GM10266 (cell line): ENCODE measurements at regions not wholly inside any gene's neighbourhood (a gene's known extent, or its start where the extent isn't known, plus 50 kb on each side); places are given as distances from the start of the nearest gene placed in this dataset.
"Not testable (repeated sequence)": the region's sequence is repeated elsewhere in the genome, so short reads cannot be mapped to it uniquely, and the experiment has no call there.

Source experiments
- DNase-seq: peaks from one replicate; pipeline ENCODE4 v3.0.0; 2012; ENCODE audit errors: extremely low spot score
- TF ChIP-seq, protein P1 (sequence below): IDR thresholded peaks from 2 replicates; pipeline ENCODE4 v1.5.1; 2012; ENCODE audit warnings: mild to moderate bottlenecking, low read depth; ENCODE audit not compliant: control insufficient read depth, insufficient read depth; ENCODE audit errors: missing control alignments

GRCh38 chr3:13231781-13232666 lies 158.8 kb upstream of the IQSEC1 start:
- TF ChIP-seq, protein P1, sequence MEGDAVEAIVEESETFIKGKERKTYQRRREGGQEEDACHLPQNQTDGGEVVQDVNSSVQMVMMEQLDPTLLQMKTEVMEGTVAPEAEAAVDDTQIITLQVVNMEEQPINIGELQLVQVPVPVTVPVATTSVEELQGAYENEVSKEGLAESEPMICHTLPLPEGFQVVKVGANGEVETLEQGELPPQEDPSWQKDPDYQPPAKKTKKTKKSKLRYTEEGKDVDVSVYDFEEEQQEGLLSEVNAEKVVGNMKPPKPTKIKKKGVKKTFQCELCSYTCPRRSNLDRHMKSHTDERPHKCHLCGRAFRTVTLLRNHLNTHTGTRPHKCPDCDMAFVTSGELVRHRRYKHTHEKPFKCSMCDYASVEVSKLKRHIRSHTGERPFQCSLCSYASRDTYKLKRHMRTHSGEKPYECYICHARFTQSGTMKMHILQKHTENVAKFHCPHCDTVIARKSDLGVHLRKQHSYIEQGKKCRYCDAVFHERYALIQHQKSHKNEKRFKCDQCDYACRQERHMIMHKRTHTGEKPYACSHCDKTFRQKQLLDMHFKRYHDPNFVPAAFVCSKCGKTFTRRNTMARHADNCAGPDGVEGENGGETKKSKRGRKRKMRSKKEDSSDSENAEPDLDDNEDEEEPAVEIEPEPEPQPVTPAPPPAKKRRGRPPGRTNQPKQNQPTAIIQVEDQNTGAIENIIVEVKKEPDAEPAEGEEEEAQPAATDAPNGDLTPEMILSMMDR = no peak
- no peak for DNase-seq

GRCh38 chr3:13229273-13229949 lies 156.2 kb upstream of the IQSEC1 start:
- TF ChIP-seq, protein P1 = peak; percentile 50
- DNase-seq = peak; percentile 43

DNA sequence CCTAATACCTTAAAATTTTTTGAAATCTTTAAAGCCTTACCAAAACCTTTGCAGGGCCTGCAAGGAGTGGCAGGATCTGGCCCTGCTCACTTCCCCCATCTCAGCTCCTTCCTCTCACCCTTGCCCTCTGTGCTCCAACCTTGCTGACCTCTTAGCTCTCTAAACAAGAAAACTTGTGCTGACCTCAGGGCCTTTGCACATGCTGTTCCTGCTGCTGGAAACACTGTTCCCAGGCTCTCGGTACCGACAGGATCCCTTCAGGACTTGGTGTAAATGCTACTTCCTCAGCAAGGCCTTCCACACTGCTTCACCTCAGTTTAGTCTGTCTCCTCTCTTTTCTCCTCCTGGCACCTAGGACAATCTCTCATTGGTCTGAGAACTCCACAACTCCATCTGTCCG lies 155.4 kb upstream of the IQSEC1 start:
- DNase-seq = no peak
- TF ChIP-seq, protein P1 = no peak

DNA sequence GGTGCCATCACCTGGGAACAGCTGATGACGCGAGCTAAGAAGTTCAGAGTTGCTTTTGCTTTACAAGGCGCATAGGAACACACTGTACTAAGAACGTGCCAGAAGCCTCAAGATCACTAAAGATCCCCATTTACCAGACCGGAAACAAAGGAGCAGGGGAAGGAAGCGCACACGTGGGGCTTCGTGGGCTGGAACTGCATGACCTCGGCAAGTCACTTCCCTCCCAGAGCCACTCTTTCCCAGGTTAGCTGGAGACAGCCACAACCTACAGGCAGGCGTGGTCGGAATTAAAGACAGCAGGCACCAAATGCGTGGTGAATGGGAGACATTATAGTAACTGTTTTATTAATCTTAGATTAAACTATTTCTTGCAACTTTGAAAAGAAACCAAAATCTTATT lies 154.9 kb upstream of the IQSEC1 start:
- DNase-seq = not testable (repeated sequence)

DNA sequence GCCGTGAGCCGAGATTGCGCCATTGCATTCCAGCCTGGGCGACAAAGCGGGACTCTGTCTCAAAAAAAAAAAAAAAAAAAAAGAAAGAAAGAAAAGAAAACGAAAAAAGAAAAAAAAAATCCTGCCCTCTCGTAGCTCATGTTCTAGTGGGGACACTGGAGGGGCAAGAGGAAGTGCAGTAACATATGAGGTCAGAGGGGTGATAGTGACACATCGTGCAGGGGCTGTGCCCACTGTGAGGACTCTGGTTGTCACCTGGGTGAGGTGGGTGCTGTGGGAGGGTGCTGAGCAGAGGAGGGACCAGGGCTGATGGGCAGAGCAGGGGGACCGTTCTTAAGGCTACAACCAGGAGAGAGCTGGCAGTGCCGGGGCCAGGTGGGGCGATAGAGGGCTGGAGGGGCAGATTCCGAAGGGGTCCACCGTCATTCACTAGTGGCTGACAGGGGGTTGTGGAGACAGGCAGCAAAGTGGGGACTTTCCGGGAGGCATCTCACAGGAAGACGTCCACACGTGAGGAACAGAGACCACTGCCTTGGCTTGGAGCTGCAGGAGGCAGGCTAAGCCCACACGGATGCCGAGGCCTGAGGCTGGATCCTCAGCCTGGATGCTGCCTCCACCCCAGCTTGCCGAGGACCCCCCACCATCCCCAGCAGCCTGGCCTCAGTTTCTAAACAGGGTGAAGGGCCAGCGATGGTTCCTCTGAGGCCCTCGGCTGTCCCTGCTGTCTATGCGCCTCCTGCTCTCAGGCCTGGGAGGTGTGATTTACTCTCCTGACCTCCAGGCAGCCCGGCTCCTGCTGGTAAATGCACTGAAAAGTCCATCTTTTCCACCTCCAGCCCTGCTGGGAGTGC lies 154.3 kb upstream of the IQSEC1 start:
- TF ChIP-seq, protein P1 = no peak
- DNase-seq = no peak

- DNase-seq = no peak
- TF ChIP-seq, protein P1 = no peak
Observed at GRCh38 chr3:13224967-13225366, 151.7 kb upstream of the IQSEC1 start.

DNA sequence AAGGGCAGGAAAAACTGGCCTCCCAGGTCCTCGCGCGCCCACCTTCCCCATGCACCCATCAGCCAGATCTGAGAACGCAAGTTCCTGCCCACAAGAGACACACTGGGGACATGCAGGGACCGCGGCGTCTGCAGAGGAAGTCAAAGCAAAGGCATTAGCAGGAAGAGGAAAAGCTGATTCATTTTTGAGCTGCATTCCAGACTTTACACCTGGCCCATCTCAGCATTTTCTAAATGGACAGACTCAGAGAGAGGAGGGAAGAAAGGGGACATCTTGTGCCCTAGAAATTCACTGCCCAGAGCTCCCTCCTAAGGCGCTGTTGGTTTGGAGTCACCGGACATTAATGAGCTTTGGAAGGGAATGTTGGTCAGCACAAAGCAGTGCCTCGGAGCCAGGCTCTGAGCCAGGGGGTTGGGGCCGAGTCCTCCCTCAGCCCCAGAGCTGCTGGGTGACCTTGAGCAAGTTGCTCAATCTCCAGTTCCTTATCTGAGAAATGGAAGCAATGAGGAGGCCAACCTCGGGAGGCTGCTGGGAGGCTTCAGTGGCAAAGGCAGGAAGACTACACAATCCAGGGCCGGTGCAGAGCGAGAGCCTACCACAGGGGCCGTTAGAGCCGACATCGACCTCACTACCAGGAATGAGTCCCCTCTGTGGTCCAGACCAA lies 150.5 kb upstream of the IQSEC1 start:
- DNase-seq = no peak

More for the DNA sequence above, 150.5 kb upstream of the IQSEC1 start:
- TF ChIP-seq, protein P1 = no peak
